ENCODE measurements at regions not wholly inside any gene's neighbourhood (a gene's known extent, or its start where the extent isn't known, plus 50 kb on each side); places are given as distances from the start of the nearest gene placed in this dataset.

DNA sequence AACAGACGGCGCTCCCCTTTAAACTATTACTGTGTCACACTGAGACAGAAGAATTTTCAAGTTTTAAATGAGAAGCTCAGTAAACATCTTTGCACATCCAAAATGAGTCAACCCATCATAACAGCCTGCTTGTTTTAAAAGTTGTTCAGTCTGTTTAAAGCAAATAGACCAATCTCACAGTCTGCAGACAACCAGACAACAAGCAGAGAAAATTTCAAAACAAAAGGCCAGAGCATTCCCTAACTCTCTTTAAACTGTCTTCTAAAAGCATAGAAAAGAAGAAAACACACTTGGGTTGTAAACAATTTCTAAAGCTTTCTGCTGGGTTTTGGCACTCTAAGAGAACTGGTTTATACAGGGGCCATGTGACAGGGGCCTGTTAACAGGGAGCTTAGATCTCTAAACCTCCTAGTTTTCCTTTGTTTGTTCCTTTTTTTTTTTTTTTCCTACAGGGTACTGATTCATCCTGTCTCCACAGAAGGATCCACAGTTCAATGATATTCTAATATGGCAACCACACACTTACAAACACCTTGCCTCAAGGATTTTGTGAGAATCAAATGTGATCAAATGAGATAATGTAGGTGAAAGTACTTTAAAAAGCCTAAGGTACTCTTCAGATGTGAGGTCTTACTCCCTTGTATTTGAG, 100.8 kb upstream of the MAML3 start:
- WGBS (ENCODE audit: insufficient coverage), result no CpG with 5 or more reads among the region's 2 CpGs
- H3K9me3 Mint-ChIP-seq (ENCODE audit: insufficient read depth), result no peaks in the 10 kb centered on the region
- DNase-seq (no peak), ATAC-seq (ENCODE audit: low read depth) (no peak)
- POLR2A ChIA-PET, result no interaction called here
- CTCF ChIA-PET, result interaction anchor here (0.6 to 7.2 kb wide), 18 partner anchors 10 to 1205 kb away, joined by 3 to 112 read pairs (median 8); no protein-coding TSS in a partner anchor
- Histone ChIP-seq H3K9me3 (ENCODE audit: control extremely low read depth in 1 of 3, control insufficient read depth in 2 of 3, insufficient read depth in 1 of 3, low read length in 2 of 3) (no peaks in the 10 kb centered on the region), H4K20me1 (ENCODE audit: control insufficient read depth, insufficient read depth, low read length, poor library complexity, severe bottlenecking) (no peaks in the 10 kb centered on the region), H3K9ac (ENCODE audit: low read length) (no peak overlapping the region), H3K4me1 (ENCODE audit: control insufficient read depth in 2 of 2, insufficient read depth in 2 of 2, low read length in 2 of 2) (peaks cover 9 to 11% of the 10 kb centered on the region in 2 donors), H3K4me2 (replicated peaks; ENCODE audit: low read depth, low read length, poor library complexity, severe bottlenecking) (no peak overlapping the region), H3K4me3 (ENCODE audit: control extremely low read depth in 1 of 5, extremely low read depth in 1 of 5, insufficient read depth in 1 of 5, low read depth in 2 of 5, low read length in 4 of 5) (no peak overlapping the region), H3K27ac (ENCODE audit: low read length in 2 of 2) (no peak overlapping the region), H3K36me3 (replicated peaks in 1 of 2; ENCODE audit: control extremely low read depth in 1 of 2, control insufficient read depth in 1 of 2, extremely low read depth in 1 of 2, insufficient read depth in 2 of 2, low read length in 1 of 2) (no peaks in the 10 kb centered on the region), H3K27me3 (replicated peaks in 1 of 4; ENCODE audit: control extremely low read depth in 1 of 4, control insufficient read depth in 3 of 4, insufficient read depth in 4 of 4, low read length in 3 of 4) (peaks cover 0 to 16% (median 5%) of the 10 kb centered on the region in 4 experiments), H3K79me2 (ENCODE audit: control insufficient read depth, insufficient read depth, low read length) (no peaks in the 10 kb centered on the region), H2AFZ (ENCODE audit: insufficient read depth, low read depth, low read length, poor library complexity, severe bottlenecking) (no peak overlapping the region)
- peaks cover 52% of the 10 kb centered on the region for H3K27me3 Mint-ChIP-seq
- no peak overlapping the region for H3K27ac Mint-ChIP-seq
- TF ChIP-seq CTCF (IDR thresholded peaks at IDR 0.05) (no peak), EZH2 (IDR thresholded peaks at IDR 0.05; ENCODE audit: borderline replicate concordance, insufficient read depth, low read depth, low read length, poor library complexity, severe bottlenecking) (no peak)
- H3K4me1 Mint-ChIP-seq, result peaks cover 7% of the 10 kb centered on the region
- intact Hi-C loops (cut with micrococcal nuclease), result loop anchor here (5.0 kb wide), 2 partner anchors 628 to 637 kb away; no protein-coding TSS in a partner anchor
- no peak overlapping the region for H3K4me3 Mint-ChIP-seq

GRCh38 chr4:140253556-140254027, 99.6 kb upstream of the MAML3 start:
- no peaks in the 10 kb centered on the region for H4K20me1 ChIP-seq (ENCODE audit: control insufficient read depth, insufficient read depth, low read length, poor library complexity, severe bottlenecking)
- no peaks in the 10 kb centered on the region for H3K79me2 ChIP-seq (ENCODE audit: control insufficient read depth, insufficient read depth, low read length)
- 64% methylated on average over 6 of the region's 8 CpGs for WGBS (ENCODE audit: insufficient coverage)
- peak overlapping the region; percentile 78 for H3K4me3 Mint-ChIP-seq
- no peak overlapping the region for H3K9ac ChIP-seq (ENCODE audit: low read length)
- intact Hi-C loops (cut with micrococcal nuclease), result loop anchor here (1.0 to 5.0 kb wide), 8 partner anchors 99 to 651 kb away; partner anchors contain the start of gene MAML3
- peaks cover 0 to 16% (median 5%) of the 10 kb centered on the region in 4 experiments for H3K27me3 ChIP-seq (replicated peaks in 1 of 4; ENCODE audit: control extremely low read depth in 1 of 4, control insufficient read depth in 3 of 4, insufficient read depth in 4 of 4, low read length in 3 of 4)
- H3K27ac ChIP-seq (ENCODE audit: low read length in 2 of 2), result no peak overlapping the region
- DNase-seq (no peak), ATAC-seq (ENCODE audit: low read depth) (no peak)
- TF ChIP-seq CTCF (IDR thresholded peaks at IDR 0.05) (no peak), EZH2 (IDR thresholded peaks at IDR 0.05; ENCODE audit: borderline replicate concordance, insufficient read depth, low read depth, low read length, poor library complexity, severe bottlenecking) (no peak)
- H3K4me2 ChIP-seq (replicated peaks; ENCODE audit: low read depth, low read length, poor library complexity, severe bottlenecking), result peak overlapping the region; percentile 97
- H3K27ac Mint-ChIP-seq, result peak overlapping the region; percentile 34
- H3K4me3 ChIP-seq (ENCODE audit: control extremely low read depth in 1 of 5, extremely low read depth in 1 of 5, insufficient read depth in 1 of 5, low read depth in 2 of 5, low read length in 4 of 5), result no peak overlapping the region
- H3K36me3 ChIP-seq (replicated peaks in 1 of 2; ENCODE audit: control extremely low read depth in 1 of 2, control insufficient read depth in 1 of 2, extremely low read depth in 1 of 2, insufficient read depth in 2 of 2, low read length in 1 of 2), result no peaks in the 10 kb centered on the region
- ChIA-PET CTCF (interaction anchor here (0.6 to 7.2 kb wide), 40 partner anchors 10 to 884 kb away, joined by 3 to 112 read pairs (median 4); partner anchors contain the start of gene MAML3), POLR2A (no interaction called here)
- H3K9me3 Mint-ChIP-seq (ENCODE audit: insufficient read depth), result no peaks in the 10 kb centered on the region
- H3K9me3 ChIP-seq (ENCODE audit: control extremely low read depth in 1 of 3, control insufficient read depth in 2 of 3, insufficient read depth in 1 of 3, low read length in 2 of 3), result no peaks in the 10 kb centered on the region
- peaks cover 50% of the 10 kb centered on the region for H3K27me3 Mint-ChIP-seq
- peaks cover 10% of the 10 kb centered on the region for H3K4me1 Mint-ChIP-seq
- H3K4me1 ChIP-seq (ENCODE audit: control insufficient read depth in 2 of 2, insufficient read depth in 2 of 2, low read length in 2 of 2), result peaks cover 9 to 15% of the 10 kb centered on the region in 2 donors
- H2AFZ ChIP-seq (ENCODE audit: insufficient read depth, low read depth, low read length, poor library complexity, severe bottlenecking), result no peak overlapping the region

All from B cell (primary cell).